Psoas muscle (tissue), 7 donors: ENCODE measurements at regions not wholly inside any gene's neighbourhood (a gene's known extent, or its start where the extent isn't known, plus 50 kb on each side); places are given as distances from the start of the nearest gene placed in this dataset.

Experiments used
- ATAC-seq, 4 donors: fragments of 200-7000 bp; cut with Tn5 transposase; one replicate each; pipeline ENCODE4 v1.9.1; 2020; ENCODE audit warnings: moderate library complexity in 3 of 4, mild to moderate bottlenecking in 2 of 4
- DNase-seq, 2 donors: peaks; one replicate each; pipeline ENCODE4 v3.0.0-alpha.2; 2020
- H3K27ac ChIP-seq: fragments of 200-600 bp; one replicate; pipeline ENCODE4 v1.8.0; 2022
- H3K27me3 ChIP-seq, 3 donors: fragments of 200-600 bp in 1 of 3; one replicate each; pipeline versions ENCODE4 v1.6.1 to v1.8.0; 2013 to 2022; ENCODE audit warnings: low read length in 2 of 3, mild to moderate bottlenecking in 2 of 3, moderate library complexity in 1 of 3; ENCODE audit not compliant: insufficient read depth in 3 of 3
- H3K36me3 ChIP-seq, 2 donors: fragments of 200-600 bp in 1 of 2; one replicate each; pipeline versions ENCODE4 v1.6.1 to v1.8.0; 2013 to 2022; ENCODE audit warnings: low read depth in 1 of 2, mild to moderate bottlenecking in 1 of 2, moderate library complexity in 1 of 2; ENCODE audit not compliant: insufficient read depth in 1 of 2
- H3K4me1 ChIP-seq: fragments of 200-600 bp; one replicate; pipeline ENCODE4 v1.8.0; 2022
- H3K4me3 ChIP-seq: fragments of 200-600 bp; one replicate; pipeline ENCODE4 v1.8.0; 2022; ENCODE audit warnings: mild to moderate bottlenecking
- H3K9me3 ChIP-seq: fragments of 200-600 bp; one replicate; pipeline ENCODE4 v1.8.0; 2022
- WGBS, 3 donors: extraction: QIAGEN DNeasy Blood & Tissue Kit; methylation state at CpG; one replicate each; pipeline versions ENCODE4 v1.1.6 to v1.1.7; 2013; 5-methylcytosine and 5-hydroxymethylcytosine counted together
- intact Hi-C, 2 donors: fragments of 100-400 bp; cut with DNase I; formaldehyde crosslinking; loops; one replicate each; pipeline versions ENCODE4 v1.11.0 to v1.14.2; 2022
- TF ChIP-seq, protein P1 (sequence below): fragments of 200-600 bp; IDR thresholded peaks from one replicate; pipeline ENCODE4 v1.8.0; 2022; ENCODE audit warnings: antibody characterized with exemption
- donor health status: healthy with polysubstance abuse.
- donor health status: DM: no; HTN: no; CAD: no; lungs with moderate emphysema.
- donor health status: Bipolar disorder and iron deficiency.
- donor health status: healthy.
- donor health status: DM: yes; HTN: yes; CAD: no.
- donor health status: DM: no; HTN: no; CAD: no.
- donor health status: DM: yes; HTN: yes; CAD: no.

DNA sequence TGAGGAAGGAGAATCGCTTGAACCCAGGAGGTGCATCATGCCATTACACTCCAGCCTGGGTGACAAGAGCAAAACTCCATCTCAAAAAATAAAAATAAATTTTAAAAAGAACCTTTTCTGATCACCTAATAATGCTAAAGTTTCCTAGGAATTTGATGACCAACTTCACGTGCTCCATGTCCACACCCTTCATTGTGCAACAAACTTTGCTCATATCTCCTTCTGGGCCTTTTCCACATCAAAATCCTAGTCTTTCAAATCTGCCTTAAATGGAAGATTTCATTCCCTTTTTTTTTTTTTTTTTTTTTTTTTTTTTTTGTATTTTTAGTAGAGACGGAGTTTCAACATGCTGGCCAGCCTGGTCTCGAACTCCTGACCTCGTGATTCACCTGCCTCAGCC, 112.5 kb upstream of the LOC128125822 start:
- H3K4me3 ChIP-seq = no peak overlapping the region
- DNase-seq (no peak), ATAC-seq (no peak)
- no peaks in the 10 kb centered on the region for H3K4me1 ChIP-seq
- no peaks in the 10 kb centered on the region for H3K9me3 ChIP-seq
- WGBS, 3 donors = 89 to 93% (median 90%) methylated on average over 5 of the region's 5 CpGs
- no peaks in the 10 kb centered on the region for H3K36me3 ChIP-seq
- intact Hi-C loops = no loop called here
- TF ChIP-seq, protein P1, sequence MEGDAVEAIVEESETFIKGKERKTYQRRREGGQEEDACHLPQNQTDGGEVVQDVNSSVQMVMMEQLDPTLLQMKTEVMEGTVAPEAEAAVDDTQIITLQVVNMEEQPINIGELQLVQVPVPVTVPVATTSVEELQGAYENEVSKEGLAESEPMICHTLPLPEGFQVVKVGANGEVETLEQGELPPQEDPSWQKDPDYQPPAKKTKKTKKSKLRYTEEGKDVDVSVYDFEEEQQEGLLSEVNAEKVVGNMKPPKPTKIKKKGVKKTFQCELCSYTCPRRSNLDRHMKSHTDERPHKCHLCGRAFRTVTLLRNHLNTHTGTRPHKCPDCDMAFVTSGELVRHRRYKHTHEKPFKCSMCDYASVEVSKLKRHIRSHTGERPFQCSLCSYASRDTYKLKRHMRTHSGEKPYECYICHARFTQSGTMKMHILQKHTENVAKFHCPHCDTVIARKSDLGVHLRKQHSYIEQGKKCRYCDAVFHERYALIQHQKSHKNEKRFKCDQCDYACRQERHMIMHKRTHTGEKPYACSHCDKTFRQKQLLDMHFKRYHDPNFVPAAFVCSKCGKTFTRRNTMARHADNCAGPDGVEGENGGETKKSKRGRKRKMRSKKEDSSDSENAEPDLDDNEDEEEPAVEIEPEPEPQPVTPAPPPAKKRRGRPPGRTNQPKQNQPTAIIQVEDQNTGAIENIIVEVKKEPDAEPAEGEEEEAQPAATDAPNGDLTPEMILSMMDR = no peak
- H3K27me3 ChIP-seq = no peaks in the 10 kb centered on the region
- no peak overlapping the region for H3K27ac ChIP-seq

DNA sequence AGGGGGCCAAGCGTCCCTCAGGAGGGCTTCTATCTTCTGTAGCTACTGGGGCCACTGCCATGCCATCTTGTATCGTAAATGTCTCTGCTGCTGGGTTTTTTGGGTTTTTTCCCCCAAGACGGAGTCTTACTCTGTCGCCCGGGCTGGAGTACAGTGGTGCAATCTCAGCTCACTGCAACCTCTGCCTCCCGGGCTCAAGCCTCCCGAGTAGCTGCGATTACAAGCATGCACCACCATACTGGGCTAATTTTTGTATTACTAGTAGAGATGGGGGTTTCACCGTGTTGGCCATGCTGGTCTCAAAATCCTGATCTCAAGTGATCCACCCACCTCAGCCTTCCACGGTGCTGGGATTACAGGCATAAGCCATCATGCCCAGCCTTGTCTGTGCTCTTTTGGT, 111.3 kb upstream of the LOC128125822 start:
- intact Hi-C loops = no loop called here
- WGBS, 3 donors = 92 to 94% (median 94%) methylated on average over 10 of the region's 10 CpGs
- Histone ChIP-seq H3K4me1 (no peaks in the 10 kb centered on the region), H3K27ac (no peak overlapping the region), H3K9me3 (no peaks in the 10 kb centered on the region), H3K27me3 (no peaks in the 10 kb centered on the region), H3K4me3 (no peak overlapping the region), H3K36me3 (no peaks in the 10 kb centered on the region)
- TF ChIP-seq, protein P1 = no peak
- DNase-seq (no peak), ATAC-seq (no peak)

DNA sequence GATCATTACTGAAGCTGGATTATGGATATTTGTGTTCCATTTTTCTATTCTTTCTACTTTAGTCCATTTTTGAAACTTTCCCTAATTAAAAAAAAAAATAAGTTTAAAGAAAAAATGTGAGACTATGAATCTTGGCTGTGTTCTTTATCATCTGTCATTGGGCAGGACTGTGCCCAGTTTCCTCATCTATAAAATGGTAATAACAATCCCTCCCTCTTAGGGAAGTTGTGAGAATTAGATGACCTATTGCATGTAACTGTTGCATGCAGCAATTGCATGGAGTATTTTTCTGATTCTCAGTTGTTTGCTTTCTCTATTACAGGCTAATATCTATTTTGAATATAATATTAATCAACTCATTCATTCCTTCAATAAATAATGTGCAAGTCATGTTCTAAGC, 108.2 kb upstream of the LOC128125822 start:
- no peak overlapping the region for H3K4me3 ChIP-seq
- intact Hi-C loops = no loop called here
- H3K27ac ChIP-seq = no peak overlapping the region
- ATAC-seq = no peak
- no peak for DNase-seq
- no peaks in the 10 kb centered on the region for H3K4me1 ChIP-seq
- H3K9me3 ChIP-seq = no peaks in the 10 kb centered on the region
- TF ChIP-seq, protein P1 = no peak
- no peaks in the 10 kb centered on the region for H3K36me3 ChIP-seq
- H3K27me3 ChIP-seq = no peaks in the 10 kb centered on the region

DNA sequence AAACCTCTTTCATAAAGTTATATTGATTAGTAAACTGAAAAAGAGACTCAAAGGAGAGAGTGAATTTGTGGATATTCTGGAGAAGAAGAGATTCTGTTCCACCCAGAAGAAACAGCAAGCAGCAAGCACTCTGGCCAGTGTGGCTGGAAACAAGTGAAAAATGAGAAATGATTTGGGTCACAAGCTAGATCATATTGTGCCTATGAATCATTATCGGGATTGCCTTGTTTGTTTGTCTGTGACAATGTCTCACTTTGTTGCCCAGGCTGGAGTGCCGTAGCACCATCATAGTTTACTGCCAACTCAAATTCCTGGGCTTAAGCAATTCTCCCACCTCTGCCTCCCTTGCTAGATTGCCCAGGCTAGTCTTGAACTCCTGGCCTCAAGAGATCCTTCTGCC, 106.5 kb upstream of the LOC128125822 start:
- DNase-seq (no peak), ATAC-seq (no peak)
- Histone ChIP-seq H3K36me3 (no peaks in the 10 kb centered on the region), H3K27me3 (no peaks in the 10 kb centered on the region), H3K9me3 (no peaks in the 10 kb centered on the region), H3K4me1 (no peaks in the 10 kb centered on the region), H3K27ac (no peak overlapping the region), H3K4me3 (no peak overlapping the region)
- TF ChIP-seq, protein P1 = no peak
- intact Hi-C loops = no loop called here
- WGBS, 3 donors = 43 to 48% (median 47%) methylated on average over 2 of the region's 2 CpGs

DNA sequence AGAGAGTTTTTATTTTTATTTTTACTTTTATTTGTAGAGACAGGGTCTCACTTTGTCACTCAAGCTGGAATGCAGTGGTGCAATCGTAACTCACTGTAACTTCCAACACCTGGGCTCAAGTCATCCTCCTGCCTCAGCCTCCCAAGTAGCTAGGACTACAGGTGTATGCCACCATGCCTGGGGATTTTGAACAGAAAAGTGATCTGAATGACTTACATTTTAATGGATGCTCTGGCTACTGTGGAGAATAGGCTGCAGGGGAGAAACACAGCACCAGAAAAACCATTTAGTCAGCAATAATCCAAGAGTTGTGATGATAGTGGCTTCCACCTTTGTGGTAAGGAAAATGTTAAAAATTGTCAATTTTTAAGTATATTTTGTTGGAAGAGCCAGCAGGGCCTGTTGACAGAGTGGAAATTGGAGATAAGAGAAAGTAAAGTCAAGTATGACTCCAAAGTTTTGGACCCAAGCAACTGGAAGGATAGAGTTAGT, 106.0 kb upstream of the LOC128125822 start:
- DNase-seq (no peak), ATAC-seq (no peak)
- Histone ChIP-seq H3K4me1 (no peaks in the 10 kb centered on the region), H3K9me3 (no peaks in the 10 kb centered on the region), H3K27ac (no peak overlapping the region), H3K36me3 (no peaks in the 10 kb centered on the region), H3K4me3 (no peak overlapping the region), H3K27me3 (no peaks in the 10 kb centered on the region)
- WGBS, 3 donors = 82 to 89% (median 87%) methylated on average over 1 of the region's 1 CpG
- intact Hi-C loops = no loop called here
- TF ChIP-seq, protein P1 = no peak
